GM04504 (cell line): ENCODE measurements at regions not wholly inside any gene's neighbourhood (a gene's known extent, or its start where the extent isn't known, plus 50 kb on each side); places are given as distances from the start of the nearest gene placed in this dataset.

Source experiments
- DNase-seq: peaks from one replicate; pipeline ENCODE4 v3.0.0-alpha.2; 2012; ENCODE audit warnings: low read depth

DNA sequence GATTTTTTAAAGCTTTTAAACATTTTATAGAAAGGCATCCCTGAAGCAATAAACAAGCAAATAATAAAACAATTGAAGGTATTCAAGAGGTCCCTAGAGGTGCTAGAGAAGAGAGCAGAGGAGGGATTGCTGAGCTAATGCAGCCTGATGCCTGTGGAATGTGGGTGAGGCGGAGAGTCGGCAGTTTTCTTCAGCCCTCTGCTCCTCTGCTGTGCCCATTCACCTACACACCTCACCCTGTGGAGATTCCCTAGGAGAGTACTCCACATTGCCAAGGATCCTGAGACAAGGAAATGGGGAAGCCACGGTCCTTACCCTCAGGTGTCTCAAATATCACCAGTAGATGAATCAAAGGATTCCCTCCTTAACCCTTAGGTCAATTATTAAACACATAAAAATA, 199.8 kb upstream of the POU3F2 start:
- DNase-seq: no peak

DNA sequence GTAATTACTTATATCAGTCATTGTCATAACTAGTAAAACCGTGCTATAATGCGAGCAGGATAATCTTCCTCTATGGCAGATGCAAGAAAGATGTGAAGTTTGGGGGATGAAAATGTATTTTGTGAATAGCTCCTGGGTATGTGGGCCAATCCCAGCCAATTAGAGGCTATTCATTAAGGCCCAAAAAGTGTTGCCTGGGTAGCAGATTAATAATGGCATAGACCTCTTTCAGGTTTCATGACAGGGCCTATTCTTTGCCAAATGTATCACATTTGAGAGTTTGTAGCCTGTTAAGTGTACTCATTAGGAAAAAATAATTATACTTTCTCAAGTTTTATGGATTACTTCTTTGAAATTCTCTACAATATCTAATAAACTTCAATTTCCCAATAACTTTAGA, 199.2 kb upstream of the POU3F2 start:
- no peak for DNase-seq

DNA sequence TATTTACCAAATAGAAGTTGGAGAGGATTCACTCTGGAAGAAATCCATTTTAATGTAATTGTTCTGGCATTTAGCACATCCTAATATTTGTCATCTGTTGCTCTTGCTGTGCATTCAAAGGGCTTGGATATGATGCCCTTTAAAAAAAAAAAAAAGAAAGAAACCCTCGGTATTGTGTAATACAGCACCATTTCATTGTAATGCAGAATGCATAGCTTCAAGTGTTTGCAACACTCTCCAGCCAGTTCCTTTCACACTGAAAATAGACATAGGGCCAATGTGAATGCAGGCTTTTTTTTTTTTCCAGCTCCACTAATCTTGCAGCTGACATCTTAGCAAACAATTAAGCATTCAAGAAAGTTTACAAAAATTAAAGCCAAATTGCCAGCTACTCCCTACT, 197.4 kb upstream of the POU3F2 start:
- DNase-seq: no peak

DNA sequence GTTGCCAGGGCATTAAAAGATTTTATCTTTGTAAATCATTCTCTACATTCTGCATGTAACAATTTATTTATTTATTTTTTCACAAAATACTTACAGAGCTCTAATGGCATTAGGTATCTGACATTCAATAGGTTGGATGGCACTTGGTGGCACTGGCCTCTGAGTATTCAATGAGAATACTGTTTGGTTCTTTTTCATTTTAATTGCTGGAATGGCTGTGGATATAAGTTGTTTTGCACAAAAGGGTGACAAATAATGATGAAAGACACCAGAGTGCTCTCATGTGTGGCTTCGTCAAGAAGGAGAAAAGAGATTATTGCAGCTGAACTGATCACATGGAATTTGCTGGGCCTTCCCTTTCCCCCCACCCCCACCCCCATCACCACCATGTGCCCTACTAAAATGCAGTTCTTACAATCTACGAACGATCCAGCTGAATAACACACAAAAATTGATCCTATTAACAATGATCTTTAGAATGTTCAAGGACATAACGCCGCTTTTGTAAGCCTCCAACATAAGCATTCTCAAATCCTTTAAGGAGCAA, 195.2 kb upstream of the POU3F2 start:
- DNase-seq: no peak

DNA sequence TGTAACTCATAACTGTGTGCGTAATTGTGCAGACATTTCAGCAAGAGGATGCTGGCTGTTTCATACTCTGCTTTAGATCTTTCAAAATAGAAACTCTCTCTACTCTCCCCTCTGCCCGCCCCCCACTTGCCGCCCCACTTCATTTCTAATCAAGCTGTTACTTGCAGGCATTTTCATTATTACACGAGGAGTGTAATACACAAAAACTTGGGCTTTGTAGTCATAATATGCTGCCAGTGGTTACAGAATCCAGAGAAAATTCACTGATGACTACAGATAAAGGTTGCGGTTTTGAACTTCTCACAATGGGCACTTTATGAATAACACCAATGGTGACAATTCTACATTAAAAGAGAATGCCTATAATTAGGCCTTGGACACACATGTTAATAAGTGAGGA, 194.0 kb upstream of the POU3F2 start:
- no peak for DNase-seq

DNA sequence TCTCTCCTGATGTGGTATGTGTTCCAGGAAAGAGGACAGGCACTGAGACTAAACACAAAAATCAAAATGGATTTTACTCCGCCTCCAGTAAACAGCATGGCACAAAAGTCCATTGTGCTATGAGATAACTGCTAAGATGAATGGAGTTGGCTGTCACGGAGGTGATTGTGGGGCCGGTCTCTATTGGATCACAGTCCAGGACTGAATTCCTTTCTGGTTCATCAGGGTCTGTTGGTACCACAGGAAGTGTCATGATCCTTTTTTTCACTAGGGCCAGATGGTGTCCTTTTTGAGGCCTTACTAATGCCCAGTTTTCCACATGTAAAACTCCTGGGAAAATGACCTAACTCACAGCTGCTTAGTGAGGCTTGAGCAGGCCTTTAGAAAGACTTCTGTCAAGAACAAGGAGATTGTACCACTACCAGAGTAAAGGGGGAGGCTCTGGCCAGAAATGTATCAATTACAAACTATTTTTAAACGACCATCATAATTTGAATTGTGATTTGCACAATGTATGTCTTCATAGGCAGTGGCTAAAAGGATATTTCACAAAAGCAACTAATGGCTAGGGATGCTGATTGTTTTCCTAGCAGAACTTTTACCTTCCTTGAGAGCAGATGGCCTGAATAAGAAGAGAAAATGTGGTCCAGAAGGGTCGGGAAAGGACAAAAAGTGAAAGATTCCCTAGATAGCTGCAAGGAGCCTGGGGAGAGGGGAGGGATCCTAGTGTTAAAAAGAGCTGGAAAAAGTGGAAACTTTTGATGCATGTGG, 192.2 kb upstream of the POU3F2 start:
- DNase-seq: peak; percentile 24

DNA sequence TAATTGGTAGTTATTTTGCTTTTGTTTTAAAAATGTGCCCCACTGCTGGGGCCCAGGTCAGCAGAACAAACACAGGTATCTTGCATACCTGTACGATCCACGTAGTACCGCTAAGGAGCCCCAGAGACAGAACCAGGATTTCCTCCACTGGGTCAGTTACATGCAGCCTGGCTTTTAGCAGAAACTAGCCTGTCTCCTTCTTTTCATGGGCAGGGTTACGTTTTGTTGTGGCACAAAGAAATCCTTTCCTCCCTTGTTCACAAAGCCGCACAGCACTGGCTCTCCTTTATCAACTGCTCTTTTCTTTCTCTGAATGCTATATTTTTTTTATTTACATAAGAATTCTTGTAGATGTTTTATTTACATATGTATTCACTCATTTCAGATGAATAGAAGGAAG, 190.3 kb upstream of the POU3F2 start:
- DNase-seq: no peak

DNA sequence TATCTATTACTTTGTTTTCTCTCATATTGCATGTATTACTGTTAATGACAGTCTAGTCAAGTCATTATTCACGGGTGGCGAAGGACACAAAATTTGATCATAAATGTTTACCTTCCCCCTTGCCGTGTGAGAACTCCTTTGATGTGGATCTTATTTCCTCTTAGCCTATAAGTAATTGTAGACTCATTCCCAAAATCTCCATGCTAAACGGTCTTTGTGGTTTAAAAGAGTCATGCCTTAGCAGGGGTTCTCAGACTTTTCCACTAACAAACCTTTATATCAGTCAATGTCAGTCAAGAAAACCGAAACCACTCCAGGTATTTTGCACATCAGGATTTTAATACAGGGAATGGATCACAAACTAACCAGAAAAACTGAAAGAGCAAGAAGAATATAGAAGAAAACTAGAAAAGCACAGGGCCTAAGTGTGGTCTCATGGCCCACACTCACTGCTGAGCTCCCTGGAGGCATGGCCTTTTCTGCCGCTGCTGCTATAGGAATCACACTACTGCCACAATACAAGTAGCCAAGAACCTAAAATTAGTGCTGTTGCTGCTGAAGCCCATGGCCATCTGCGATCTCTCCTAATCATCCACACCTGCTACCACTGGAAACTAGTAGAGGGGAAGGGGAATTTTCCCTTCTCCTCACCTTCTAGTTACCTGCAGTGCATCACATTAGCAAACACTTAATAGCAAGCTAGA, 186.0 kb upstream of the POU3F2 start:
- no peak for DNase-seq

DNA sequence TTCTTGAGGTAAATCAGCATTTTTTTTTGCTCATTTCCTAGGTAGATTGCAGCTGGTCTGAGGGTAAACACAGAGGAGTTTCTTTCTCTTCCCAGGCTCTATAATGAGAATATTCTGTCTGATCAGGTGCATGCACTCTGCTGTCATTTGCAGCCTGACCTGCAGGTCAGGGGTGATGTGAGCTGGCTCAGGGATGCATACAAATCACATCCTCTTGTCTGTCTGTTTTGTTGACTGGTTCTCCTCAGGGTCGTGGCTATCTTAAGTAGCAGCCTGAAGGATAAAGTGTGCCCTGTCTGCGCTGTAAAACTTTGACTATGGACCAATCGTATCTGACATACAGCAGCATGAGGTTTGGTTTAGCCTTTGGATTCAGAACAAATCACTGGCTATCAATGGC, 183.4 kb upstream of the POU3F2 start:
- DNase-seq: no peak

DNA sequence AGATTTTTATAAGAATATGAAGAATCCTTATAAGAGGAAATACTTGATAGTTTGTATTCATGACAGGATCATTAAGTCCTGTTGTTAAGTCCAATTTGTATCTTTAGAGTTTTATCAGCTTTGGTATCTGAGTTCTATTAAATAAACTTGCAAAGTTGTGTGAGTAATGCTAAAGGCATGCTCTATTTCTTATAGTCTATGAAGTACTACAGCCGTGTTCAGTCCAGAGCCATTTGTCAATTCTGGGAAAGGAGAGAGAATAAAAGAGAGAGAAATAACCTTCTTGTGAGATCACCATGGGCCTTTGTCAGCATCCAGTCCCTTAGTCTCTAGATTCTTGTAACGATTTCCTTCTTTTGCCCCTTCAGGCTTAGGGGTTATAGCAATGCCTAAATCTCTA, 181.2 kb upstream of the POU3F2 start:
- DNase-seq: no peak

DNA sequence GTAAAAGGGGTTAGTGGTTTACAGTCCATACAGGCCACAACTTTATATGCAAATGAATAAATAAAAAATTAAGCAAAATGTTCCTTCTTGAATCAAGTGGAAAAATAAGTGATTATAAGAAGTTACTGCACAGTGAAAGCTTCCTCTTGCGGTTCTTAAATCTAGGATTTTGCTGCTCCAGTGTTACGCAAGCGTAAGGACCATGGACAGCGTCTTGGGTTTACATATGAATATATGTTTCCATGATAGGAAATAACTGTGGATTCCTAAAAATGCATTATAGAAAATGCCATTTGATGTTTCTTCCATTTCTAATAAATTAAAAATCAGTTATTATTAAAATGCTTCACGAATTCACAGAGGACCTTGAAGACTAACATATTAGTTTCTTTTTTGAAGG, 176.6 kb upstream of the POU3F2 start:
- DNase-seq: peak; percentile 20

DNA sequence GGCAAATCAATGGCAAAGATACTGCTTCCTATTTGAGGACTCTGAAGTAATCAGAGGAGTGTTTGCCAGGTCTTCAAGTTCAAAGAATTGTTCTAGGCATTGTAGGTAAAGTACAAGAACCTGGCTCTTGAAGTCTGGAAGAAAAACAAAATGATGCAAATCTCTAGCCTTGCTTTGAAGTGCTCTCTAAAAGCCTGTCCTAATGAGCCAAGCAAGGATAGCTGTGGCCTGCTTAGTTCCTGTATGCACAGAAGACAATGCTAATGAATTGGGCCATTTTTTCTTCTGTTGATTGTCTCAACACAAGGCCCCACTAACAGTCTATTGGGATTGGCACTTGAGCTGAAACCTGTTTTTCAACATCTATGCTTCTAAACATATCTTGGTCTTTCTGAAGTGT, 165.0 kb upstream of the POU3F2 start:
- no peak for DNase-seq

DNA sequence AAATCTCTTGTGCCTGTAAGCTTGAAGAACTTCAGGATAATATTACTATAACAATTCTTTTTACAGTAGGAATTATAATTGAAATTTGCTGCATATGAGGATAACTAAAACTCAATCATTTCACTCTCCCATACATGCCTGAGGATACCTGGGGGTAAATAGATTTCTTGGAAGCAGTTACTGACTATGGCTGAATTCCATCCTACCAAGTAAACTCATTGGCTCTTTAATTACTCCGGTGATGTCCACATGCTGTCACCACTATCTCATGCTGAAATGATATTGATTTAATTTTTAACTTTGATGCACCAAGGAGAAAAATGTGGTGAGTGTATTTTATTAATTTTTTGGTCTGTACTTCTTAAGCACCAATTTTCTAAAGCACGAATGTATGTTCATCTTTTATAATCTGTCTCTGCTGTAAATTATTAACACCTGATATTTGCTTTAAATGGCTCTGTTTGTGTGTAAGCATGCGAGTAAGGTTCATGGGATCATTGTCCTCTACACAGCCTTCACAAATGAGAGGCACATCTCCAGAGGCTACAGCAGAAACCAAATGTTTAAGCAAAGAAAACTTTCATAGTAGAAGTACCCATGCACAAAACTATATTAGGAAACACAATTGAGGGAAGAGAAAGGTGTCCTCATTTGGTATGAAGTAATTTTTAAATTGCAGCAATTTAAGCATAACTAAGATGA, 164.2 kb upstream of the POU3F2 start:
- no peak for DNase-seq

DNA sequence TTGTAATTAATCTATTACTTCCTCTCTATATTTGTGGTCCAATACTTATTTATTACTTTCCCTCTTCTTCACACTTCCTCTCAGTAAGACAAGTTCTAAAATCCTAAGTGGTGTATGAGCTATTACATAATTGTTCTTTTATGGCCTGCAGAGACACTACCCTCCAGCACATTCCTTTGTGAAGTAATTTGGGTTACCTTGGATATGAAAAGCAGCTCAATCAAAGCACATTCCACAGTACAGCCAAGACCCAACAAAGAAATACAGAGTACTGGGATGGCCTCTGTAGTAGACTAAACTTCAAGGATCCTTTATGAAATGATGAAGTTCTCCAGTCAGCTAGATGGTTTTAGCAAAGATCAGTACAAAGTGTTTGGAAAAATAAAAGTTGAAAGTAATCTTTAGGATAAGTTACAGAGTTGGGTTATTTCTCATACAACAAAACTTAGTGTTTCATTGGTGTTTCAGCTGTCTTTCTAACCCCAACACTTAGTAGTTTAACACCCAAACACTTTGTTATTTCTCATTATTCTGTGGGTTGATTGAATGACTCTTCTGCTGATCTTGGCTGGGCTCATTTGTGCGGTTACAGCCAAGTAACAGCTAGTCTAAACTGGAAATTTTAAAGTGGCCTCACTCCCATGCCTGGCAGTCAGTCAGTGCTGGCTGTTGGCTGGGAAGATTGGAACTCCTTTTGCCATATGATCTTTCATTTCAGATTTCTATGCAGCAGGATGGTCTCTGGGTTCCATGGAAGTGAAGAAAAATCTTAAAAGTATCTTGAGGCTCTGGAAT, 161.5 kb upstream of the POU3F2 start:
- DNase-seq: no peak

DNA sequence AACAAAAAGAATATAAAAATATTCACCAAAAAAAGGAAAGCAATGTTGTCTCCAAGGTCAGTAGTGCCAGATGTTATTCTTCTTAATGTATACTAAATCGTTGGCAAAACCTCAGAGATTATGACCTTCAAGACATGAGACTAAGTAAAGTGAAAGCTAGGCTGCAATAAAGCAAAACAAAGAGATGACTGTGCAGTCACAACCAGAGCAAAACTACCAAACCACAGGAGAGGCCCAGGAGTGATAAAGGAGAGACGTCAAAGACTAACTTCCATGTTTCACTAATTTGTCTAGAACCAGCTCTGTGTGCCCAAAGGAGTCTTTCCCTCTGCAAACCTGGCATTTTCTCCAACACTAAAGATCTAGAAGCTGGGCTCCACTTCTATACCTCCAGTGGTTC, 155.9 kb upstream of the POU3F2 start:
- DNase-seq: no peak

DNA sequence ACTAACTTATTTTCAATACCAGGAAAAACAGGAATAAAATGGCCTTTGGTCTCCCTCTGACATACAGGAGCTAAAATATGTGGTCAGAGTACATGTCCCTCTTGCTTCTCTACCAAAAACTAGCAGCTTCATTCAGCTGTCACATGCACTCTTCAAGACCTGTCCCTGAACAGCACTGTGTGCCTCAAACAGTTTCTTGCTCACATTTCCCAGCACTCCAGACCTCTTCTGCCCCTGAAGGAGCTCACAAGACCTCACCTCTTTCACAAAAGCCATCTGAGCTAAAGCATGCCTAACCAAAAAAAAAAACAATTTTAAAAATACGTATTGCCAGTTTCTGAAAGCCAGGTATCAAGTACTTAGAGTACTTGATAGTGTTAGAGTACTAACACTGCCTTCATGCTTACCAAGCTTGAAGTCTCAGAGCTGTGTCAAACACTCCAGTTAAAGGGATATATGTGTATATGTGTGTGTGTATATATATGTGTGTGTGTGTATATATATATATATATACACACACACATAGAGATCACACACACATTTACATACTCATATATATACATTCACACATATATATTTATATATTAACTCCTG, 148.3 kb upstream of the POU3F2 start:
- DNase-seq: no peak

DNA sequence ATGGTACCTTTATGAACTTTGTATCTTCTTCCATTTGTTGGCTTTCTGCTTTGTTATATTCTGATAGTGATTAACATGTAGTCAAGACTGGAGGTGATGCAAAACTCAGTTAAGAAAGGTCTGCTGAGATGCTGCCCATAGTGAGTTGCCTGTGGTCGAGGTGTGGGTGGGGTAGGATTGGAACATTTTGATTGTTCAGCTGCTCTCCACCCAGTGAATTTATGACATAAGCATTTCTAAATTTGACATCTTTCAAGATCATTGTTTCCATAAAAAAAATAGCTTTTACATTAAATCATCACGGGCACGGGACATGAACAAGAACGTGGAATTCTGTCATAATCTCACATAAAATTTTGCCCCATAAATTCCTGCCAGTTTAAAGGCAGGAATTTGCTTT, 146.6 kb upstream of the POU3F2 start:
- DNase-seq: peak; percentile 1

DNA sequence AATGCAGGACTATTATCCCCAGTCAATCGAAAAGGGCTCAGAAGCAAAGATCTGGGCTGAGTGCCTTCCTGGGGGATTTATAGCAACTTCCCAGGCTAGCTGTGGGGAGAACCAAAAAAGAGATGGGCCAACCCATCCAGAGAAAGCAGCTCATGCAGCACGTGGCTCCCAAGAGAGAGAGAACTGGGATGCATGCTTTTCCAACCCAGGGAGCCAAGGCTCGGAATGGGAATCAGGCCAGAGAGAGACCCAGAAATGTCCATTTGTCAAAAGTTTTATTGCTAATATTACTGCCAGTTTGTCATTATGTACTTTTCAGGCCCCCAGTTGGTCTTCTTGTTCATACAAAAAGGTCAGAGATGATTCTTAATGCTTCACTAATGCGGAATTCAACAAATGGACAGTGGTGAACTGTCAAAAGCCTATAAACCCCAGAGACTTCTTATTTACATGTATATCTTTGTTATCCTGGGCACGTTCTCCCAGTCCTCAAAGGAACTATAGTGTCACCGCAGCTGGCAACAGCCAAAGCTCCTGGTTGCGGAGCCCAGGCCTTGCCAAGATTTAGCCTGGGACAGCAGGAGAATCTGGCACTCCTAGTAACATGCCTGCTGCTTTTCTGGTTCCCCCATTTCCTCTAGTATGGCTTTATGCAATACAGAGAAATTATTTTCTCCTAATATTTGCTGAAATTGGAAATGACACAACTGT, 139.1 kb upstream of the POU3F2 start:
- no peak for DNase-seq

DNA sequence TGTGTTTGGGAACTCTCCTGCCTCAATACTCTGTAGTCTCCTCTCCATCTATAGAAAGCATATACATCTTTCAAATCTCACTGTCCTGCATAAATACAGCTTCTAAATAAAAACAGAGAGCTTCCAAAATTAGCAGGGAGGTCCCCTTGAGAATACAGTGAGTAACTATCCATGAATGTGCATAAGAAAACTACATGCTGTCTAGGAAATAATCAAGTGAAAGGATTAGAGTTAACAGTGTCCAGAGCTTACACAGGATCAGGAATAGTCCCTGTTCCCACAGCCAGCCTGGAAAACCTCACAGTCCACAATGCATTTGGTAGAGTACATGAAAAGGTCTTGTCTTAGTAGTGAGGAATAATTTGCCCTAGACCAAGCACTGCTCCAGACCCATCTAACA, 123.0 kb upstream of the POU3F2 start:
- DNase-seq: no peak

DNA sequence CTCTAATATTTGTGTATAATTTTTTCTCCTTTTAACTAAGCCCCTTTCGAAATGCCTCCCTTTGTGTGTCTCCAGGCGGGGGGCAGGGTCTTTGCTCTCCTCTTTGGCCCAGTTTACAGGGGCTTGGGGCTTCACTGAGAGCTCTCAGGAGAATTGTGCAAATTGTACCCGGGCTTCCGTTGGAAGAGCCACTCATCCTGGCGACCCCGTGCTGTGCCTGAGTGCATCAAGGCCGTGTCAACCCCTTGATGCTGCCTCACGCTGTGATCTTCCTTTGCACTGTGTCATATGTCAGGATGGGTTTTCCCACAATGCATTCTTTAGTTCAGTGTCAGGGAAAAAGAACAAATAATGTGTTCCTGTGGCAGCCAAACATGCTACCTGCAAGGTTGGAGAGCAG, 118.0 kb upstream of the POU3F2 start:
- no peak for DNase-seq

DNA sequence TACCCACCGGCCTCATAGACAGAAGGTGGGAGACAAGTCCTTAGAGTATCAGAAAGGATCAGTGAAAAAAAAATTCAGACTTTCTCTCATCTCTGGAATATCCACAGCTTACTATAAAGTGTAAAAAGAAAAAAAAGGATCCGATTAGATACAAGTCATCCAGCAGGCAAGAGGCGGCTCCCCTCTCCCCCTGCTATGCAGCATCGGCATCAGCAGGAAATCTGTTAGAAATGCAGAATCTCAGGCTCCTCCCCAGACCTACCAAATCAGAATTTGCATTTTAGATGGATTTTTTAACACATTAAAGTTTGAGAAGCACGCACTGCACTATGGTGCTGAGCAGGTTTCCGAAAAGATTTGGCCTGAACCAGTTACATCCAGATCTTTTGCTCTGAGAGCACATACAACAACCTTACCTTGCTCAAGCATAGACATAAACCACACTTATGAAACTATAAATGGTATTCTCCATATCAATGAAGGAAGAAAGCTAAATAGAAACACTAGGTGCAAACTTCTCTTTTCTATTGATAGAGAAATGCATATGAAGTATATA, 117.0 kb upstream of the POU3F2 start:
- DNase-seq: no peak
